ENCODE measurements at regions not wholly inside any gene's neighbourhood (a gene's known extent, or its start where the extent isn't known, plus 50 kb on each side); places are given as distances from the start of the nearest gene placed in this dataset.

GRCh38 chr1:221856228-221857093 lies 114.6 kb upstream of the DUSP10 start:
- Histone ChIP-seq H3K79me2 (no peaks in the 10 kb centered on the region), H3K27ac (no peak overlapping the region), H3K4me1 (no peaks in the 10 kb centered on the region), H3K4me2 (ENCODE audit: low read length) (no peak overlapping the region), H2AFZ (no peak overlapping the region), H3K9ac (no peak overlapping the region), H3K36me3 (ENCODE audit: control insufficient read depth, insufficient read depth, low read length) (no peaks in the 10 kb centered on the region), H3K9me3 (ENCODE audit: control insufficient read depth, low read length) (no peaks in the 10 kb centered on the region), H3K4me3 (ENCODE audit: low read depth, low read length) (no peak overlapping the region), H3K27me3 (ENCODE audit: control insufficient read depth, insufficient read depth, low read length) (no peaks in the 10 kb centered on the region)
- TF ChIP-seq, protein P1, sequence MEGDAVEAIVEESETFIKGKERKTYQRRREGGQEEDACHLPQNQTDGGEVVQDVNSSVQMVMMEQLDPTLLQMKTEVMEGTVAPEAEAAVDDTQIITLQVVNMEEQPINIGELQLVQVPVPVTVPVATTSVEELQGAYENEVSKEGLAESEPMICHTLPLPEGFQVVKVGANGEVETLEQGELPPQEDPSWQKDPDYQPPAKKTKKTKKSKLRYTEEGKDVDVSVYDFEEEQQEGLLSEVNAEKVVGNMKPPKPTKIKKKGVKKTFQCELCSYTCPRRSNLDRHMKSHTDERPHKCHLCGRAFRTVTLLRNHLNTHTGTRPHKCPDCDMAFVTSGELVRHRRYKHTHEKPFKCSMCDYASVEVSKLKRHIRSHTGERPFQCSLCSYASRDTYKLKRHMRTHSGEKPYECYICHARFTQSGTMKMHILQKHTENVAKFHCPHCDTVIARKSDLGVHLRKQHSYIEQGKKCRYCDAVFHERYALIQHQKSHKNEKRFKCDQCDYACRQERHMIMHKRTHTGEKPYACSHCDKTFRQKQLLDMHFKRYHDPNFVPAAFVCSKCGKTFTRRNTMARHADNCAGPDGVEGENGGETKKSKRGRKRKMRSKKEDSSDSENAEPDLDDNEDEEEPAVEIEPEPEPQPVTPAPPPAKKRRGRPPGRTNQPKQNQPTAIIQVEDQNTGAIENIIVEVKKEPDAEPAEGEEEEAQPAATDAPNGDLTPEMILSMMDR (IDR thresholded peaks at IDR 0.05): no peak

- Histone ChIP-seq H3K36me3 (ENCODE audit: control insufficient read depth, insufficient read depth, low read length) (no peaks in the 10 kb centered on the region), H3K27ac (no peak overlapping the region), H3K4me2 (ENCODE audit: low read length) (no peak overlapping the region)
Observed at GRCh38 chr1:221855156-221855555, 113.3 kb upstream of the DUSP10 start.

GRCh38 chr1:221851336-221851735 lies 109.4 kb upstream of the DUSP10 start:
- H3K36me3 ChIP-seq (ENCODE audit: control insufficient read depth, insufficient read depth, low read length): no peaks in the 10 kb centered on the region
- H3K27me3 ChIP-seq (ENCODE audit: control insufficient read depth, insufficient read depth, low read length): no peaks in the 10 kb centered on the region
- H3K4me1 ChIP-seq: no peaks in the 10 kb centered on the region
- no peak overlapping the region for H3K27ac ChIP-seq
- no peak overlapping the region for H3K9ac ChIP-seq
- H3K79me2 ChIP-seq: no peaks in the 10 kb centered on the region
- no peaks in the 10 kb centered on the region for H3K9me3 ChIP-seq (ENCODE audit: control insufficient read depth, low read length)
- no peak overlapping the region for H3K4me3 ChIP-seq (ENCODE audit: low read depth, low read length)
- TF ChIP-seq, protein P1 (IDR thresholded peaks at IDR 0.05): no peak
- no peak overlapping the region for H2AFZ ChIP-seq
- H3K4me2 ChIP-seq (ENCODE audit: low read length): no peak overlapping the region

More at GRCh38 chr1:221855156-221855555, 113.3 kb upstream of the DUSP10 start:
- H3K4me1 ChIP-seq: no peaks in the 10 kb centered on the region
- no peak overlapping the region for H3K4me3 ChIP-seq (ENCODE audit: low read depth, low read length)
- H2AFZ ChIP-seq: no peak overlapping the region
- TF ChIP-seq, protein P1 (IDR thresholded peaks at IDR 0.05): no peak
- H3K9me3 ChIP-seq (ENCODE audit: control insufficient read depth, low read length): no peaks in the 10 kb centered on the region
- H3K27me3 ChIP-seq (ENCODE audit: control insufficient read depth, insufficient read depth, low read length): no peaks in the 10 kb centered on the region
- H3K9ac ChIP-seq: no peak overlapping the region
- H3K79me2 ChIP-seq: no peaks in the 10 kb centered on the region

GRCh38 chr1:221850470-221851187 lies 108.7 kb upstream of the DUSP10 start:
- Histone ChIP-seq H3K9me3 (ENCODE audit: control insufficient read depth, low read length) (no peaks in the 10 kb centered on the region), H3K27ac (no peak overlapping the region), H2AFZ (no peak overlapping the region), H3K4me3 (ENCODE audit: low read depth, low read length) (no peak overlapping the region), H3K4me1 (no peaks in the 10 kb centered on the region), H3K4me2 (ENCODE audit: low read length) (no peak overlapping the region), H3K27me3 (ENCODE audit: control insufficient read depth, insufficient read depth, low read length) (no peaks in the 10 kb centered on the region), H3K79me2 (no peaks in the 10 kb centered on the region), H3K9ac (no peak overlapping the region), H3K36me3 (ENCODE audit: control insufficient read depth, insufficient read depth, low read length) (no peaks in the 10 kb centered on the region)
- TF ChIP-seq, protein P1 (IDR thresholded peaks at IDR 0.05): no peak
